ENCODE measurements at regions not wholly inside any gene's neighbourhood (a gene's known extent, or its start where the extent isn't known, plus 50 kb on each side); places are given as distances from the start of the nearest gene placed in this dataset.

DNA sequence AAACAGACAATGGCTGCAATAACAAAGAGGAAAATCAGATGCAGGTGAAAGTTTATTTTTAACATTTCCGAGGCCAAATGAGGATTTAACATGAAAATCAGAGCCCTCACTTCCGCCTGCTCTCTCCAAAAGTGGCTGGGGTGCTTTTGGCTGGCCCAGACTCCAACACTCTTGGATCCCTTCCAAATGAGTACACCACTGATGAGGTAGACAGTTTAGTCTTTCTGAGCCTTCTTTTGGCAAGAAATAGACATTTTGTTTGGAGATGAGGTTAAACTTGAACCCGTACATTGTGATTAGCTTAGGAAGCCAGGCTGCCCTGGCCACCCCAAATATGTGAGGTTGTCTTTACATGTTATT, 51.0 kb upstream of the TRA2B start:
- TF ChIP-seq, protein P1, sequence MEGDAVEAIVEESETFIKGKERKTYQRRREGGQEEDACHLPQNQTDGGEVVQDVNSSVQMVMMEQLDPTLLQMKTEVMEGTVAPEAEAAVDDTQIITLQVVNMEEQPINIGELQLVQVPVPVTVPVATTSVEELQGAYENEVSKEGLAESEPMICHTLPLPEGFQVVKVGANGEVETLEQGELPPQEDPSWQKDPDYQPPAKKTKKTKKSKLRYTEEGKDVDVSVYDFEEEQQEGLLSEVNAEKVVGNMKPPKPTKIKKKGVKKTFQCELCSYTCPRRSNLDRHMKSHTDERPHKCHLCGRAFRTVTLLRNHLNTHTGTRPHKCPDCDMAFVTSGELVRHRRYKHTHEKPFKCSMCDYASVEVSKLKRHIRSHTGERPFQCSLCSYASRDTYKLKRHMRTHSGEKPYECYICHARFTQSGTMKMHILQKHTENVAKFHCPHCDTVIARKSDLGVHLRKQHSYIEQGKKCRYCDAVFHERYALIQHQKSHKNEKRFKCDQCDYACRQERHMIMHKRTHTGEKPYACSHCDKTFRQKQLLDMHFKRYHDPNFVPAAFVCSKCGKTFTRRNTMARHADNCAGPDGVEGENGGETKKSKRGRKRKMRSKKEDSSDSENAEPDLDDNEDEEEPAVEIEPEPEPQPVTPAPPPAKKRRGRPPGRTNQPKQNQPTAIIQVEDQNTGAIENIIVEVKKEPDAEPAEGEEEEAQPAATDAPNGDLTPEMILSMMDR (conservative IDR thresholded peaks at IDR 0.05 in 1 of 2, IDR thresholded peaks at IDR 0.05 in 1 of 2; ENCODE audit: extremely low read depth in 1 of 2, insufficient read depth in 1 of 2, low read depth in 1 of 2, low read length in 2 of 2): no peak
- TF ChIP-seq EZH2 (IDR thresholded peaks at IDR 0.05; ENCODE audit: borderline replicate concordance, low read length): no peak

All from mammary epithelial cell (primary cell).